ENCODE measurements at regions not wholly inside any gene's neighbourhood (a gene's known extent, or its start where the extent isn't known, plus 50 kb on each side); places are given as distances from the start of the nearest gene placed in this dataset.

- no peaks in the 10 kb centered on the region for H3K36me3 Mint-ChIP-seq (ENCODE audit: low read depth)
- H3K9me3 Mint-ChIP-seq: peaks cover 18% of the 10 kb centered on the region
- H3K4me3 ChIP-seq (ENCODE audit: low read length): no peak overlapping the region
- no peaks in the 10 kb centered on the region for H3K4me1 ChIP-seq (ENCODE audit: insufficient read depth, low read length)
- DNase-seq (no peak), ATAC-seq (ENCODE audit: poor library complexity) (no peak)
- no peaks in the 10 kb centered on the region for H3K36me3 ChIP-seq (ENCODE audit: insufficient read depth, low read length)
- H3K9me3 ChIP-seq (ENCODE audit: control insufficient read depth in 1 of 2, insufficient read depth in 1 of 2, low read length in 2 of 2): peaks cover 0 to 4% of the 10 kb centered on the region in 2 experiments
- POLR2A ChIA-PET: no interaction called here
- no peaks in the 10 kb centered on the region for H3K27me3 ChIP-seq (ENCODE audit: control insufficient read depth in 1 of 2, insufficient read depth in 2 of 2, low read length in 2 of 2)
- no peak for TF ChIP-seq CTCF (IDR thresholded peaks at IDR 0.05)
- H3K27ac Mint-ChIP-seq: no peak overlapping the region
- no peak overlapping the region for H3K4me3 Mint-ChIP-seq
- no peaks in the 10 kb centered on the region for H3K27me3 Mint-ChIP-seq
- CTCF ChIA-PET: no interaction called here
- H3K27ac ChIP-seq (ENCODE audit: low read depth in 1 of 2, low read length in 2 of 2): no peak overlapping the region
- H3K4me1 Mint-ChIP-seq (ENCODE audit: low read depth): no peaks in the 10 kb centered on the region
- intact Hi-C loops (cut with DNase I, micrococcal nuclease): no loop called here
Observed at GRCh38 chr14:84959851-84960520, 570.0 kb upstream of the FLRT2 start.

GRCh38 chr14:84961637-84962036 is 568.3 kb upstream of the FLRT2 start:
- H3K27me3 ChIP-seq (ENCODE audit: control insufficient read depth in 1 of 2, insufficient read depth in 2 of 2, low read length in 2 of 2): no peaks in the 10 kb centered on the region
- H3K27ac ChIP-seq (ENCODE audit: low read depth in 1 of 2, low read length in 2 of 2): no peak overlapping the region
- no peak for ATAC-seq (ENCODE audit: poor library complexity)
- H3K4me3 ChIP-seq (ENCODE audit: low read length): no peak overlapping the region
- no peak for TF ChIP-seq CTCF (IDR thresholded peaks at IDR 0.05)
- Mint-ChIP-seq H3K9me3 (peaks cover 17% of the 10 kb centered on the region), H3K27me3 (no peaks in the 10 kb centered on the region), H3K4me3 (no peak overlapping the region), H3K27ac (no peak overlapping the region), H3K36me3 (ENCODE audit: low read depth) (no peaks in the 10 kb centered on the region), H3K4me1 (ENCODE audit: low read depth) (no peaks in the 10 kb centered on the region)
- POLR2A ChIA-PET: no interaction called here
- peaks cover 0 to 4% of the 10 kb centered on the region in 2 experiments for H3K9me3 ChIP-seq (ENCODE audit: control insufficient read depth in 1 of 2, insufficient read depth in 1 of 2, low read length in 2 of 2)
- intact Hi-C loops (cut with DNase I, micrococcal nuclease): no loop called here
- H3K36me3 ChIP-seq (ENCODE audit: insufficient read depth, low read length): no peaks in the 10 kb centered on the region
- DNase-seq: no peak
- CTCF ChIA-PET: no interaction called here
- no peaks in the 10 kb centered on the region for H3K4me1 ChIP-seq (ENCODE audit: insufficient read depth, low read length)

- H3K36me3 ChIP-seq (ENCODE audit: insufficient read depth, low read length): no peaks in the 10 kb centered on the region
- ATAC-seq (ENCODE audit: poor library complexity): no peak
- no peaks in the 10 kb centered on the region for H3K36me3 Mint-ChIP-seq (ENCODE audit: low read depth)
- H3K4me3 Mint-ChIP-seq: no peak overlapping the region
- ChIA-PET CTCF (no interaction called here), POLR2A (no interaction called here)
- no peaks in the 10 kb centered on the region for H3K4me1 Mint-ChIP-seq (ENCODE audit: low read depth)
- no peak for DNase-seq
- H3K4me3 ChIP-seq (ENCODE audit: low read length): no peak overlapping the region
- no peaks in the 10 kb centered on the region for H3K27me3 Mint-ChIP-seq
- no peaks in the 10 kb centered on the region for H3K9me3 ChIP-seq (ENCODE audit: control insufficient read depth in 1 of 2, insufficient read depth in 1 of 2, low read length in 2 of 2)
- TF ChIP-seq CTCF (IDR thresholded peaks at IDR 0.05): no peak
- no peak overlapping the region for H3K27ac ChIP-seq (ENCODE audit: low read depth in 1 of 2, low read length in 2 of 2)
- H3K27me3 ChIP-seq (ENCODE audit: control insufficient read depth in 1 of 2, insufficient read depth in 2 of 2, low read length in 2 of 2): no peaks in the 10 kb centered on the region
- H3K27ac Mint-ChIP-seq: no peak overlapping the region
- no peaks in the 10 kb centered on the region for H3K4me1 ChIP-seq (ENCODE audit: insufficient read depth, low read length)
- H3K9me3 Mint-ChIP-seq: peaks cover 17% of the 10 kb centered on the region
- intact Hi-C loops (cut with DNase I, micrococcal nuclease): no loop called here
Observed at GRCh38 chr14:84963518-84963917, 566.4 kb upstream of the FLRT2 start.

All from CD4-positive, alpha-beta T cell (primary cell).